GM18520 (cell line): ENCODE measurements at regions not wholly inside any gene's neighbourhood (a gene's known extent, or its start where the extent isn't known, plus 50 kb on each side); places are given as distances from the start of the nearest gene placed in this dataset.

Experiments used
- ATAC-seq: cut with Tn5 transposase; IDR thresholded peaks from one replicate; pipeline ENCODE4 v1.9.1; 2021; ENCODE audit not compliant: unreplicated experiment

DNA sequence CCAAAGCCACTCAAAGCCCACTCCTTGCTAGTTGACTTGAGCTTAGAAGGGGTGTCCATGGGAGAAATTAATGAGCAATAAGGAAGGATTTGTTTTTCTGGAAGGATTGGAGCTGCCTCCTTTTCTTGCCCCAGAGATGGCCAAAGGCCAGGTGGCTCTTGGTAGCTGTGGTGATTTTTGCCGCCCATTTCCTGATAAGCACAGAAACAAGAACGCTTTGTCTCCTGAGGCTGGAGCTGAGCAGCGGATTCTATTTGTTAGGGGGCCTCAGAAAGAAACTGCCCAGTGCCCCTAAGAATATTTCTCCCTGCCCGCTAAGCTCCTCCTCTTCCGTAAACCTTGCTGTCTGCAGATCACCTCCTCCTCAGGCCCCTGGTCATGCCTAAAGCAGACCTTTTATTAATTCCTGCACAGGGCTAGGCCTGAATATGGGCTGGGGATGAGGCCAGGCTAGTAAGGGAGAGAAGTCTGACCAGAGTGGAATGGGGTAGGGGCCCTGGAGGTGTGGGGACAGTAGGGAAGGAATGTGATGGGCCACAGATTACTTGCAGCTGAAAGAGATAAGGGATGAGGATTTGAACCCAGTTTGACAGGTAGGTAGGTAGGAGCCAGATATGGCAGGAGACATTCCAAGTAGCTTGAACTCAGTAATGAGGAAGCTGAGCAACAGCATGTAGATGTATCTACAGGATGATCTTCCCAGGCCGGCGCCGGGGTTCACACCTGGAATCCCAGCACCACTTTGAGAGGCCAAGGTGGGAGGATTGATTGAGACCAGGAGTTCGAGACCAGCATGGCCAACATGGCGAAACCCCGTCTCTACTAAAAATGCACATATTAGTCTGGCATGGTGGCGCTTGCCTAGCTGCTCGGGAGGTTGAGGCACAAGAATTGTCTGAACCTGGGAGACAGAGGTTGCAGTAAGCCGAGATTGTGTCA, 71.2 kb upstream of the NAA20 start:
- no peak for ATAC-seq

DNA sequence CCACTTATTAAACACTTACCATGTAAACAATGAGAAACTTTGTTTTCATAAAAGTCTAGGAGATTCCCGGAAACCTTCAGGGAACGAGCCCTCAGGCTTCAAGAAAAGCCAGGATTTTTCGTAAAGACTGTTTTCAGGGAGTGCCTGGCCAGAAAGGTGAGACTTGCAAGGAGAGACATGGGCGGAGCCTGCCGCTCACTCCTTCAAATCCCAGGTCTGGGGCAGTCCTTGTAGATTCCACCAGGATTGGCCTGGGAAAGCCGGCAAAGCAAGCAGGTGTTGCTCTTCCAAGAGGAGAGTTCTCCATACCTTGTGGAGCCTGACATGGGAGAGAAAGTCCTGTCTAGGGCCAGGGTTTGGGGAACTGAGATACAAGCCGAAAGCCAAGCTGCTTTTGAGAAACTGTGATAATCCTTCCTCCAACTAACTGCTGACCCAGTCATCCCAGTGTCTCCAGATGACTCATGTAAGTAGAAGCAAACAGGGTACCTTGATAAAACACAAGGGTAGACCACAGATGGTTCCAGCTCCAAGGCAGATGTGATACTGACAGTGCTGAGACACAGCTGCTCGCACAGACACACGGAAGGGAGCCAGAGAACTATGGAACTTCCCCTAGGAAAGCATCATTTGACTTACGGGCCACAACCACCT, 69.4 kb upstream of the NAA20 start:
- peak; percentile 48 for ATAC-seq

DNA sequence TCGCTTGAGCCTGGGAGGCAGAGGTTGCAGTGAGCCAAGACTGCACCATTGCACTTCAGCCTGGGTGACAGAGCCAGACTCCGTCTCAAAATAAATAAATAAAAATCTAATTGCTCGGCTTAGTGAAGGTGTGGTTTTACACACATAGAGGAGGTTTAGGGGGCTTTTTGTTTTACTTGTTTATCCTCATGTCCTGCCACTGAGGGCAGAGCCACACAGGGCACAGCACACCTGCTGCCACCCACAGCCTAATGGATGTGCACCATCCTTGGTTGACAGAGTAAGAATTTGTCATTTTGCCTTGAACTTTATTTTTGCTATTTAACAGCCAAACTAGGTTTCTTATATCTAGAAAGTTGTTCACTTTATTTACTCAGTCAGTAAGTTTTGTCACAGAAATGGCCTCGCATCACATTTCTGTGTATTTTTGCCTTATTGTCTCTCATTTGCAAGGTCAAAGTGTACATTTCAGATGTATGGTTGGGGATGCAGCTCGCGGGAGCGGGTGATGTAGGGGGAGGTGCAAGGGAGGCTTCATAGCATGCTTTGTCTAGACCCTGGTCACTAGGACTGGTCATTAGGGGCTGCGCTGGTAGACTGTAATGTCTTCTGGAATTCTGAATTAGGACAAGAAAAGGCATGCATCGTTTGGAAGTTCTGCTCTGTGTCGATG, 67.8 kb upstream of the NAA20 start:
- ATAC-seq, result no peak

DNA sequence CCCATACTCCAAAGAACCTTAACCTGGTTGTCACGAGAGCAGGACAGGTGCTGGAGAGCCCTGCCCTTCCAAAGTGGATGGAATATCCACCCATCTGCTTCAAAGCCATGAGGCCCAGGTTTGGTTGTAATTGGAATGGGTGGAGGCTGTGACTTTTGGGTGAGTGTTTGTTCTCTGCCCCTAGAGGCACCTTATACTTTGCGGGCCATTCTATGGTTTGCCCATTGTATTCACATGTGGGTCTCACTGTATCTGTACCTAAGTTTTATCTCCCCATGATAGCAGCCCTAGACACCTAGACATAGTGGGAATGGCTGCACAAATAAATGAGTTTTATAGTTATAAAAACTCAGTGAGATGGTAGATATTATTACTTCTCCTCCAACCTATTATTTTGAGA, 67.1 kb upstream of the NAA20 start:
- ATAC-seq, result no peak

DNA sequence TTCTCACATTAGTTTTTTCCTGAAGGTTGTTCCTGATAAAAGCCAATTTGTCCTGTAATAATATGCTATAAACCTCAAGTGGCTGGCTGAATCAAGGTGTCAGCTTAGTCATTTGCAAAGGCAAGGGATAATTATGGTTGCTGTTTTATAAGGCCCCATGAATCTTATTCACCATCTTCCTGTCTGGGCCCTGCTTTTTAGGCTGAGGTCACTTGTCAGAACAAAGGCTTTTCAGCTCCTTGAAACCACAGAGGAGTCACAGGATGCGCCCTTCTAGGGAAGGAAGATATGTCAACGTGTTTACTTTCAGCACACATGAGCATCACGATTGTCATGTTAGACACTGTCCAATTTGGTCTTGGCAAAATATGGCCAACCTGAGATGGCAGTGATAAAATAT, 64.8 kb upstream of the NAA20 start:
- ATAC-seq, result no peak

DNA sequence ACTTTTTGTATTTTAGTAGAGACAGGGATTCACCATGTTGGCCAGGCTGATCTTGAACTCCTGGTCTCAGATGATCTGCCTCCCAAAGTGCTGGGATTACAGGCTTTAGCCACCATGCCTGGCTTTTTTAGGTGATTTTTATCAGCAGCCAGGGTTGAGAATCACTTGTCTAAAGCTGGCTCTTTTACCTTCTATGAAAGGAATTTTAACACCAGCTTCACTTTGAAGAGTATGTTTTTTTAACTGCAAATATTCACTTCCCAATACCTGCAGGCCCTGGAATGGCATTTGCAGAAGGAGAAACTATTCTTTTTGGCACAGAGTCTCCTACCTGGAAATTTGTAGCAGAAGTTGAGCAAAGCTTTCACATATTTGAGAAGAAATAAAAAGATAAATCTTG, 63.6 kb upstream of the NAA20 start:
- no peak for ATAC-seq

DNA sequence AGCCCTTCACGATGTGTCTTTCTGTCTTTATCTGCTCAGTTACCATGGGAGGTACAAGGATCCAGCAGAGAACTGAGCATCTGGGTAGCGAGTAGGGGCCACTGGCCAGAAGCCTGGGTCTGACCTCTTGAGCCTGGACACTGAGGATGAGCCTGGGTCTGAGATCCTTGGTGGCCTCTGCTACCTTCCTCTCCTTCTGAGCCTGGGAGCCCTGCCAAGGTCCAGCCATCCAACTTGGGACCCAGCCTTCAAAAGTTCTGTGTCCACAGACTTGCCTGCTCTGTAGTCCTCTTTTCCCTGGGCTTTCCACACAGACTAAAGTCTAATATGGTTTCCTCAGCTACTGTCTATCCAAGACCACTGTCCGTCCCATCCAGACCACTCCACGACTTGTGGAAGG, 60.2 kb upstream of the NAA20 start:
- ATAC-seq, result no peak

DNA sequence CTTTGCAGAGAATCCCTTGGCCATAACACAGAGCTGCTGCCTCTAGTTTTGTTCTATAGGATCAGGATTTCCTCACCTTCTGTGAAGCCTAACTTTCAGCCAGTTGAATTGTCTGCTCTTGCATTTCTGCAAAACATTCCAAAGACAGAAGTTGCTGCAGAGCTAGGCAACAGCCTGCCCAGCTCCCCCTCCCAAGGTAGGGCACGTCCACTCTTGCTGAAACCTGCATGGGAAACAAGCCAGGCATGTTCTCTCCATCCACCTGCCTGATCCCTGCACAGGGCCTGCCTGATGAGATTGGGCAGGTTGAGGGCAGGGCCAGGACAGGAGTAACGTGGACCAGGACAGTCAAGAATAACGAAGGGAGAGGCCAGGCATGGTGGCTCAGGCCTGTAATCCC, 58.9 kb upstream of the NAA20 start:
- ATAC-seq, result no peak

DNA sequence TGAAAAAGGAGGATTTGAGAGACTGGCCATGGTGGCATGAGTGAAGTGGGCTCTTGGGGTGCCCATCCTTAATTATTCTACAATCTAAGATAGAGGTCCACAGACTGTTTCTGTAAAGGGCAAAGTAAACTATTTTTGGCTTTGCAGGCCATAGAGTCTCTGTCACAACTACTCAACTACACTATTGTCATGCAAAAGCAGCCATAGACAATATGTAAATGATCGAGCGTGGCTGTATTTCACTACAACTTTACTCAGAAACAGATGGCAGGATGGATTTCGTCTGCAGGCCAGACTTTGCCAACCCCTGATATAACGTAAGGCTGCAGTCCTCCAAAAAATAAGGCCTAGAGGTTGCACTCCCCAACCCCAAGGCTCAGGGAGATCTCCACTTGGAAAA, 58.2 kb upstream of the NAA20 start:
- ATAC-seq, result no peak

DNA sequence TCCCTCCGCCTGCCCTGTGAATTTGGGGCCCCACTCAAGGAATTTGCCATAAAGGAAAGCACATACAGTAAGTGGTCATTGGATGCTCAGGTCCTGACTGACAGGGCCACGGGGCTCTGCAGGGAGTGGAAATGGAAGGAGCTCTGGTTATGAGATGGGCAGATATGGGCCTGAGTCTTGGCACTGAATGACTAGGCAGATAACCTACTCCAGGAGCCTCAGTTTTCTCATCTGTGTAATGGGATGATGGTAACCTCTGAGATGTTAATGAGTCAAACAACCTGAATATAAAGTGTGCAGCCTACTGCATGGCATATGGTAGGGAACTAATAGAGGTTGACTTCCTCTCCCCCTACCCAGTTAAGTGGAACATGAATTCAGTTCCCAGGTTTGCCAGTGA, 56.4 kb upstream of the NAA20 start:
- no peak for ATAC-seq

DNA sequence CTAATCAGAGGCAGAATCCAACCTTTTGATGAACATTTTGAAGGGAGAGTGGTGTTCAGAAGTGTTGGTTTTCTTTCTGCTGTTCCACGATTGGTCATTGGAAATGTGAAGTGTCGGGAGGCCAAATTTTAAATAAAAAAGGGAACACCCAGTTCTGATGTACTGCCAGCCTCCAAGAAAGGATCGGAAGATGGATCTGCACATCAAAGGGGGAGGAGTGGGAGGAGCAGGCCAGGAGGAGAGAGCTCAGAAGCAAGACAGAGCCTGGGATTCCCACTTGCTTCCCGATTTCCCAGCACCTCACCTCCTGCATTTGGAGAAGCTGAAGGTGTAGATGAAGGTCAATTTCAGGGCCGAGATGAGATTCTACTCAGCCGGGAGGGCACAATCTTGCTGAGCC, 55.9 kb upstream of the NAA20 start:
- ATAC-seq, result no peak

DNA sequence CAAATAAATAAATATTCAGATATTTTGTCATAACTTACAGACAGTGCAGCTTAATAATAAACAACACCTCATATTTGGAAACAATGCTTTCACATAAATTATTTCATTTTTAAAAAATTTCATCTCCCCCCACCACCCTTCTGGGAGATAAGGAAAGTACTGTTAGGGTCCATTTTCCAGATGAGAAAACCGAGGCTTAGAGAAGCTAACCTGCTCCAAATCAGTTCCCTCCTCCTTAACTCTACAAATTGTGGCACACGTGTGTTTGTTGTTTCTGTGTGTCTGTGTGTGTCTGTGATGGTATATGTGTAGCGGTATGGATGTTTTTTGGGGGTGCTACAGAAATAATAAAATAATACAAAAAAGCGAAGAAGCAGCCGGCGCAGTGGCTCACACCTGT, 54.2 kb upstream of the NAA20 start:
- ATAC-seq, result no peak

DNA sequence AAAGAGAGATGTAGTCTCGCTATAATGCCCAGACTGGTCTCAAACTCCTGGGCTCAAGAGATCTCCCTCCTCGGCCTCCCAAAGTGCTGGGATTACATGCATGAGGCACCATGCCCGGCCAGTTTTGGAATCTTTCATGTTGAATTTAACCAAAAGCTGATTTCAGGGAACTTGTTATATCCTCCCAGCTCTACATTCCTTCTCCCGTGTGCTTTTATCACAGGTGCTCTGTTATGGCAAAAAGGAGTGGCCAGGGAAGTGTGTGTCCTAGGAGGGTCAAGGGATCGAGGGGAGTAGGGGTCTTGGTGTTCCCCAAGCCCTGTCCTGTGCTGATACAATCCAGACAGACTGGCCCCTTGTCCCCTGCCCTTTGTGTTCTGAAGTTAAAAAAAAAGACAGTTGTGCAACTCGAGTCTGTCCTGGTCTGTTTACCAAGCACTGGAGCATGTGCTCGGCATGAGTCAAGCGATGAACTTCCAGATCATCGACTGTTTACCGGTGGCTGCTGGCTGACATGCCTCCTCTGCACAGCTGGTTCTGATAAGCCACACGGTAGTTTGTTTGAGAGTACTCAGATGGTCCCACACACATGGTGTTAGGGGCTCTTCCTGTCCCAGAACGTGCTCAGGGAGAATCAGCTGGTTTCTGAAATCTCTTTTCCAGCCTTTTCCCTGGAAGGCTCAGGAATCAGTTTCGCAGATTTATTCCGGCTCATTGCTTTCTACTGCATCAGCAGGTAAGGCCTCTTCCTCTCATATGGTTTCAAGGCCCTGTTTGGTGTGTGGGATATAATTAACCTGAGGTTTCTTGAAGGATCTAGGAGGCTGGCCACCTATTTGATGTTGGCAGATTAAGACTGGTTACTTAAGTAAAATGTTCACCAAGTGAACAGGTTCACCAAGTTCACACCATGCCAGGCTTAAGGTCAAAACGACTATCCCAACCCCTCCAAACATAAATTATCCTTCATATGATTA, 52.6 kb upstream of the NAA20 start:
- ATAC-seq, result no peak

DNA sequence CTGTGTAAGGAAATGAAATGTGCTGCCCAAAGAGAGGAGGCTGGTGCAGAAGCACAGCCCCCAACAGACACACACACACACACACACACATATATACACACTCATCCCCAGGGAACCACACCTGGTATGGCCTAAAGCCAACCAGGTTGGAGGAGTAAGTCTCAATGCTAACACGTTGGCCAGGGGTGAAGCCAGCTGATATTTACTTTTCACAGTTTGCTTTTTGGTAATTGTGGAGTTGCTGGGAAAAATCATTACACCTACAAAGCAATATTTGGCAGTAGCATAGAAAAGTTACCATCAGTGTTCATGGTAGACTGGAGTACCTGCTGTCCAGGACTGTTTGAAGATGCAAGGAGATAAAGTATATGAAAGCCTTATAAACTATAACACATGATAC, 50.3 kb upstream of the NAA20 start:
- ATAC-seq, result no peak
